K562 (cell line): ENCODE measurements at regions not wholly inside any gene's neighbourhood (a gene's known extent, or its start where the extent isn't known, plus 50 kb on each side); places are given as distances from the start of the nearest gene placed in this dataset.
"Not testable (repeated sequence)": the region's sequence is repeated elsewhere in the genome, so short reads cannot be mapped to it uniquely, and the experiment has no call there.

ENCODE experiments used
- ATAC-seq: fragments of 200-7000 bp; cut with Tn5 transposase; 3 replicates; pipeline ENCODE4 v1.9.1; 2020; ENCODE audit warnings: moderate library complexity
- BruUV-seq: library from RNA; stranded (reverse); fragments of 400-500 nt; replicated peaks from 2 replicates; lab custom pipeline; 2021; lab: Mats Ljungman, UMichigan
- CTCF ChIA-PET: fragments of 300-600 bp; formaldehyde crosslinking; extraction: SDS; loops from one replicate; lab custom pipeline; 2021; ENCODE audit warnings: low intra/inter-chr PET ratio; lab: Yijun Ruan, JAX
- POLR2A ChIA-PET: fragments of 300-600, 350-650 bp; sonication (Branson Sonifier 250); formaldehyde crosslinking; extraction: SDS; loops from one replicate; lab custom pipeline; 2021; ENCODE audit warnings: antibody characterized with exemption, inconsistent platforms; lab: Yijun Ruan, JAX
- DNase-seq, 4 experiments: peaks; one replicate each; pipeline versions ENCODE4 v3.0.0 to v3.0.0-alpha.2; 2011 to 2018; ENCODE audit warnings: low spot score in 3 of 4, mixed read lengths in 3 of 4; ENCODE audit errors: extremely low read depth in 1 of 4
- FAIRE-seq: peaks from 2 replicates; lab custom pipeline; 2011; peaks lifted over from hg19 to GRCh38; lab: Jason Lieb, UNC
- H2AFZ ChIP-seq: 2 replicates; pipeline ENCODE4 v1.6.0; 2011; ENCODE audit warnings: low read depth, low read length, control low read depth, inconsistent platforms
- H3K27ac ChIP-seq: fragments of 200-600 bp; 3 replicates; pipeline ENCODE4 v1.8.0; 2011; ENCODE audit warnings: low read depth, mild to moderate bottlenecking, control low read depth, inconsistent platforms, low read length, moderate library complexity, mixed read lengths; ENCODE audit errors: extremely low read depth
- H3K27me3 ChIP-seq, 2 experiments: fragments of 300-600 bp in 1 of 2; 2 replicates in 1 of 2; 3 replicates in 1 of 2; pipeline versions ENCODE4 v1.6.0 to v1.8.0; 2011; ENCODE audit warnings: inconsistent platforms in 2 of 2, low read length in 2 of 2, mild to moderate bottlenecking in 1 of 2, mixed read lengths in 1 of 2, moderate library complexity in 1 of 2; ENCODE audit not compliant: control insufficient read depth in 2 of 2, insufficient read depth in 2 of 2
- H3K36me3 ChIP-seq: fragments of 300-600 bp; 3 replicates; pipeline ENCODE4 v1.8.0; 2011; ENCODE audit warnings: mild to moderate bottlenecking, low read length, inconsistent platforms; ENCODE audit not compliant: control insufficient read depth, insufficient read depth
- H3K4me1 ChIP-seq, 2 experiments: fragments of 200-600 bp in 1 of 2; replicated peaks in 1 of 2; 2 replicates in 1 of 2; 3 replicates in 1 of 2; pipeline versions ENCODE4 v1.5.1 to v1.8.0; 2011; ENCODE audit warnings: inconsistent platforms in 2 of 2, low read length in 2 of 2, mild to moderate bottlenecking in 1 of 2, mixed read lengths in 1 of 2, moderate library complexity in 1 of 2; ENCODE audit not compliant: control insufficient read depth in 2 of 2, insufficient read depth in 2 of 2
- H3K4me2 ChIP-seq: 2 replicates; pipeline ENCODE4 v1.6.1; 2011; ENCODE audit warnings: low read length, control low read depth, inconsistent platforms, mixed read lengths; ENCODE audit not compliant: insufficient read depth
- H3K4me3 ChIP-seq: fragments of 200-600 bp; sonication (generic), shearing (Covaris generic); 2 replicates; pipeline ENCODE4 v1.5.1; 2016; ENCODE audit warnings: control low read depth, inconsistent platforms
- H3K79me2 ChIP-seq: fragments of 200-600 bp; 3 replicates; pipeline ENCODE4 v1.8.0; 2011; ENCODE audit warnings: low read length, inconsistent platforms; ENCODE audit not compliant: control insufficient read depth, insufficient read depth
- H3K9ac ChIP-seq, 2 experiments: 2 replicates each; pipeline versions ENCODE4 v1.6.0 to v1.6.1; 2011; ENCODE audit warnings: low read depth in 2 of 2, low read length in 2 of 2, control low read depth in 1 of 2, inconsistent platforms in 1 of 2, mild to moderate bottlenecking in 1 of 2, mixed read lengths in 1 of 2; ENCODE audit not compliant: insufficient read depth in 1 of 2
- H3K9me1 ChIP-seq: one replicate; pipeline ENCODE4 v1.6.0; 2011; ENCODE audit warnings: inconsistent platforms, mild to moderate bottlenecking, low read length, moderate library complexity; ENCODE audit not compliant: control insufficient read depth, insufficient read depth
- H3K9me3 ChIP-seq: replicated peaks from 2 replicates; pipeline ENCODE4 v1.5.1; 2011; ENCODE audit warnings: low read depth, low read length, inconsistent platforms; ENCODE audit not compliant: control insufficient read depth, insufficient read depth
- H4K20me1 ChIP-seq: replicated peaks from 2 replicates; pipeline ENCODE4 v1.6.1; 2011; ENCODE audit warnings: low read length, inconsistent platforms, mixed read lengths; ENCODE audit not compliant: control insufficient read depth, insufficient read depth
- CHD1 ChIP-seq: fragments of 200-600 bp; sonication (generic); IDR thresholded peaks from one replicate; pipeline ENCODE4 v1.6.1; 2012; ENCODE audit warnings: mild to moderate bottlenecking, moderate library complexity, low read length, inconsistent platforms
- HOXB6 ChIP-seq: fragments of 250-450 bp; sonication (Bioruptor Pico); IDR thresholded peaks from 2 replicates; pipeline ENCODE4 v1.5.1; 2022; ENCODE audit warnings: mild to moderate bottlenecking, borderline replicate concordance
- MECOM ChIP-seq: fragments of 250-450 bp; sonication (Bioruptor Pico); IDR thresholded peaks from 2 replicates; pipeline ENCODE4 v1.8.0; 2022; ENCODE audit warnings: inconsistent platforms
- RFX7 ChIP-seq: fragments of 250-450 bp; sonication (Bioruptor Pico); IDR thresholded peaks from 2 replicates; pipeline ENCODE4 v1.5.1; 2021; ENCODE audit warnings: mild to moderate bottlenecking
- TBP ChIP-seq: optimal IDR thresholded peaks from 2 replicates; pipeline ENCODE3; 2011; ENCODE audit warnings: low read depth, low read length, improper control_type of control experiment
- ZNF561 ChIP-seq: fragments of 450-650 bp; formaldehyde crosslinking; conservative IDR thresholded peaks from 2 replicates; pipeline ENCODE4 v1.4.0; 2020; ENCODE audit warnings: mild to moderate bottlenecking, moderate library complexity
- WGBS: fragments of 100-300 bp; shearing (Covaris generic); methylation state at CpG from one replicate; pipeline ENCODE4 v1.1.6; 2016; ENCODE audit warnings: low coverage, mixed read lengths; ENCODE audit not compliant: insufficient coverage; ENCODE audit errors: missing lambda C conversion rate; 5-methylcytosine and 5-hydroxymethylcytosine counted together
- in situ Hi-C: fragments of 300-500 bp; cut with MboI; formaldehyde crosslinking; loops from 4 replicates; pipeline ENCODE4 v1.15.0; 2018; ENCODE audit warnings: inconsistent platforms, mixed read lengths
- intact Hi-C: fragments of 100-400 bp; cut with micrococcal nuclease; formaldehyde crosslinking; loops from 2 replicates; pipeline ENCODE4 v1.14.2; 2022

- H4K20me1 ChIP-seq, H3K4me2 ChIP-seq, H3K36me3 ChIP-seq, ATAC-seq, FAIRE-seq, H2AFZ ChIP-seq, POLR2A ChIA-PET, H3K79me2 ChIP-seq, DNase-seq, H3K27me3 ChIP-seq, intact Hi-C loops, H3K27ac ChIP-seq, H3K9me1 ChIP-seq, H3K9ac ChIP-seq, in situ Hi-C loops, H3K4me1 ChIP-seq, CTCF ChIA-PET, H3K4me3 ChIP-seq, BruUV-seq, H3K9me3 ChIP-seq: not testable (repeated sequence)
- 0% methylated on average over 6 of the region's 24 CpGs for WGBS
Measured at GRCh38 chr1:104664374-104664773, 914.7 kb downstream of the AMY1C start.

- Histone ChIP-seq H3K4me1 (no peaks in the 10 kb centered on the region), H3K79me2 (no peaks in the 10 kb centered on the region), H3K27me3 (no peaks in the 10 kb centered on the region), H3K4me3 (no peak overlapping the region), H4K20me1 (no peaks in the 10 kb centered on the region), H3K9me3 (no peaks in the 10 kb centered on the region), H2AFZ (no peak overlapping the region), H3K9ac (no peak overlapping the region), H3K9me1 (no peaks in the 10 kb centered on the region), H3K4me2 (no peak overlapping the region), H3K36me3 (no peaks in the 10 kb centered on the region), H3K27ac (no peak overlapping the region)
- intact Hi-C loops (no loop called here), in situ Hi-C loops (no loop called here)
- CTCF ChIA-PET: no interaction called here
- ATAC-seq: no peak
- DNase-seq: no peak
- BruUV-seq: no TSS peak
- no peak for TF ChIP-seq ZNF561
- no peak for TF ChIP-seq RFX7 (CRISPR knock-in tag)
- TF ChIP-seq TBP: no peak
- no peak for TF ChIP-seq CHD1
- no peak for TF ChIP-seq MECOM (CRISPR knock-in tag)
- no peak for TF ChIP-seq HOXB6 (CRISPR knock-in tag)
- POLR2A ChIA-PET: interaction anchor here (0.6 kb wide), 1 partner anchor 36 kb away, joined by 3 read pairs; no protein-coding TSS in a partner anchor
- no peak for FAIRE-seq
Measured at GRCh38 chr1:104665300-104665699, 915.6 kb downstream of the AMY1C start.
